GM21529 (cell line): ENCODE measurements at regions not wholly inside any gene's neighbourhood (a gene's known extent, or its start where the extent isn't known, plus 50 kb on each side); places are given as distances from the start of the nearest gene placed in this dataset.
"Not testable (repeated sequence)": the region's sequence is repeated elsewhere in the genome, so short reads cannot be mapped to it uniquely, and the experiment has no call there.

Experiments used
- ATAC-seq: cut with Tn5 transposase; IDR thresholded peaks from one replicate; pipeline ENCODE4 v1.9.1; 2021; ENCODE audit not compliant: unreplicated experiment

DNA sequence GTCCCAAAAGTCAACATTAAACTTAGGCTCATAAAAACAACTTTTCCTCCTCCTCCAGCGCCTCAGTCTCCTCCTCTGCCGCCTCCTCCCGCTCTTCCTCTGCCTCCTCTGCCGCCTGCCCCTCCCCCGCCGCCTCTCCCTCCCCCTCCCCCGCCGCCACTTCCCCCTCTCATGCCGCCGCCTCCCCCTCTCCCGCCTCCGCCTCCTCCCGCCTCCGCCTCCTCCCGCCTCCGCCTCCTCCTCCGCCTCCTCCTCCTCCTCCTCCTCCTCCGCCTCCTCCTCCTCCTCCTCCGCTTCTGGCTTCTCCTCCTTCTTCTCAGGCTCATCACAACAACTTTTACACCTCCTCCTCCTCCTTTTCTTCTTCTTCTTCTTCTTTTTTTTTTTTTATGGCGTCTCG, 599.9 kb downstream of the TMEM182 start:
- ATAC-seq = no peak

DNA sequence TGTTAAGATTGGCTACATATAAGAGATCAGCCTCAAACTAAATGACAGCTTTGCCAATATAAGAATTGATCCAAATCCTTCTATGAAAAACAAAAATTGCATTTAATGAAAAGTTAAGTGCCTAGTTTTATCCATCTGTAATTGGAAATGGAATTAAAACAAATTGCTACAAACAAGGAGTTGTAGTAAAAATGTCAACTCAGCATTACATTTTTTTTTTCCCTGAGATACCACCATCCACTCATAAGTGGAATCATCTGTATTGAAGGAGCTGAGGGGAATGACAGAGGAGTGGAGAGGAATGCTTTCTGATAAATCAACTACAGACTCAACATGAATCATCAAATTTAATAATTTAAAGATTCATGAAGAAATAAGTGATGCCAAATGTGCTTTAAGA, 601.8 kb downstream of the TMEM182 start:
- ATAC-seq = no peak

DNA sequence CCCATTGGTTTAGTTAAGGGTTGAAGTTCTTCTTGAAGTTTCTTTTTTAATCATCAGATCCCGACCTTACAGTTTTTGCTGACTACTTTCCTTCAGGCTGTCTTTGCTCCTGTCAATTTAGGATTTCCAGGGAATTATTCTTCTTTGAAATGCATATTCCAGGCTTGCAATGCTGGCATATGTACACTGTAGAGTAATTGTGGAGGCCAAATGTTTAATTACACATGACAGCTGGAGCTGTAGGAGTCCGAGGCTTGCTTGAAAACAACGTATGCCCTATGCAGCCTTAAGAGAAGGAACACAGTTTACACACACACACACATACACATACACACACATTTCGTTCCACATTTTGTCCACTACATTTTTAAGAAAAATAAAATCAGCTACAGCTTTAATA, 602.3 kb downstream of the TMEM182 start:
- ATAC-seq = no peak

DNA sequence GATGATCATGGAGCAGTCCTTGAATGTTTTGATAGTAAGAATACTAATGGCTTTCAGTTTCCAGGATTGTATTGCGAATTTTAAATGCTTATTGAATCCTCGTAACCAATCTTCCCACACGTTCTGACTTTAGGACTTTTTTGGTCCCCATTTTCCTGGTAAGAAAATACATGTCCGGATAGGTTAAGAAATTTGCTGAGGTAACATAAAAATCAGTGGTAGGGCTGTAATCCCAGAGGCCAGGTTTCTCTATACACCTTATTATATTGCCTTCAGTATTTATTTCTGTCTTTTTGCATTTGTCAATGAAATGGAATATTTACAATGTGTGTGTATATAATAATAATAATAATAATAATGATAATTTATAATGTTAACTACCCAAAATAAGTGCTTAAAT, 603.2 kb downstream of the TMEM182 start:
- ATAC-seq = no peak

DNA sequence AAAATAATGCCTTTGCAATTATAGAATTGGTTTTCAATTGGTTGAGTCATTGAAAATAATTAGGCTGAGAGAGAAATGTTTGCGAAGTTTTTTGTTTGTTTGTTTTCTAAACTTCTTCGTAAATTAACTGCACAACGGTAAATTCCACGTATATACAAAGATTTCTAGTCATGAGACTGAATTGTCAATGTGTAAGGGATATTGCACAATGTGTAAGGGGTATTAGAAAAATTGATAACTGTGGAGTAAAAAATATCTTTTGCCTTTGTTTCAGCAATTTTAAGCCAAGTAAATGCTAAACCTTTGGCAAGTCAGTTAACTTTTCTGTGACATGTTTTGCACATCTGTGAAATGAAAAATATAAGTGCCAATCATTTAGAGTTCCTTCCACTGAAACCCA, 606.0 kb downstream of the TMEM182 start:
- ATAC-seq = no peak

DNA sequence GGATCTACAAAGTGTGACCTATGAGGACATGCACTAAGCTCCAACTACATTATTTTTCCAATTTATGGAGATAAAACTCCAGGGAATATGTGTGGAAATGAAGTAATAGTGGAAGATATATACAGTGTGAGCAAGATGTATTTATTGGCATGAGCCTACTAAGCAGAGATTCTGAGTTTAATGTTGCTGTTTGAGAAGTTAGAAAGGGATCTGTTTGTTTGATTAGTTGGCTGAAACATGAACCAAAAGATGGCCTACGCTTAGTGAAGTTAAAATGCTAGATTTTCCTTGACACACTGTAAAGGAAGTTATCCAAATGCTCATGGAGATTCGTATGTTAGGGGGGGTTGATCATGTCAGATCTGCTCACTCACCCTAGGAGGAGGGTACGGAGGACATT, 621.7 kb downstream of the TMEM182 start:
- no peak for ATAC-seq

DNA sequence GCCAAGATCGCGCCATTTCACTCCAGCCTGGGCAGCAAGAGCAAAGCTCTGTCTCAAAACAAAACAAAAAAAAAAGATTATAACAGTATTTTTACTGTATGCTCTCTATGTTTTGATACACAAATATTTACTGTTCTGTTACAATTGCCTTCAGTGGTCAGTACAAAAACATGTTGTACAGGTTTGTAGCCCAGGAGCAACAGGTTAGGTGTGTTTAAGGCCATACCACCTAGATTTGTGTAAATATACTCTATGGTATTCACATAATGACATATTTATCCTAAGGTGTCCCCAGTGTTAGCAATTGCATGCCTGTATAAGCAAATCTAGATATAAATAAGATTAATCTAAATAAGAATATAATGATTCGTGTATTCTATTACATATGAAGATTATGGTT, 625.0 kb downstream of the TMEM182 start:
- no peak for ATAC-seq

DNA sequence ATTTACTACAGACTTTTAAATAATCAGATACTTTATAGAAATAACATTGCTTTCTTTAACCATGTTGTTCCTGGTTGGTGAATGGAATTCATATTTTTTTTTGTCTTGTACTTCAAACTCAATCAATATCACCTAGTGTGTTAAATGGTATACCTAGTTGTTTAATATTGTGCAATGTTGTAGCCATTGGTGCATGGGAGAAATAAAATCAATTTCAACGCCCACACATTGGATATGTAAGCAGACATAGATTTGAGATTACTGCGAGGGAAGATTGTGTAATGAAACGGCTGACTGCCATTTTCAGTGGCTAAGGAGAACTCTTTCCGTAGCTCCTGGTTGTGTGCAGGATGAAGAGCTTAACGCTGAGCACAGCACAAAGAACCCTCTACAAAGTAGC, 626.1 kb downstream of the TMEM182 start:
- no peak for ATAC-seq

DNA sequence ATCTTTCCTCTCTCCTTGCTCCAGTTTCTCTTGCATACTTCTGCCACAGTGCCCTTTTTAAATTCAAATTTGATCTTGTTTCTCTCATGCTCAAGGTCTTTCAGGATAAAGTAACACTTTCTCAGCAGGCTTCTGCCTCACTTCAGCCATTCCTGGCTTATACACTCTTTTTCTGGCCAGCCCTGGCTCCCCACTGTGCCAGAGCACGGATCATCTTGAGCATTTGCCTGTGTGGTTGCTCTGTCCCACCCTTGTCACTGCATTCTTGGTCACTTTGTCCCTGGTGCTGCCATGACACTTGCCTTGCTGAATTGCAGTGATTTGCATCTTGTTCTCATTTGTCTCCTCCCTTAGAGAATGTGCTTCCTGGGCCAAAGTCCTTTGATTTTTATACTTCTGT, 634.3 kb downstream of the TMEM182 start:
- no peak for ATAC-seq

DNA sequence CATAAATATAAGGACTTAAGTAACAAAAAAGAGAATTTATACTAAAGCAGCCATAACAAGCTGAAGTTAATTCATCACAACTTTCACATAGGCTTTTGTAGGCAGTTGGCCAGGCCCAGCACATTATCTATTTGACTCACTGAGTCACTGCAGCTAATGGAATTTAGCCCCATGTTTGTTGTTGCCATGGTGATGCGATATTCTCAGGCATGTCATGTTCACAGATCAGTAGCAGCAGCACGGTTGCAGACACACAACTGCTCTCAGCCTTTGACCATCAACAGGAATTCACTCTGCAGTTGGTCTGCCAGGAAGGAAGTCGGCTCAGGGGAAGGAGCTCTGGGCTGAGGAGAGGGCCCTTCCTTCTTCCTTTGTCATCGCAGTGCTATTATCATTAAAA, 639.8 kb downstream of the TMEM182 start:
- no peak for ATAC-seq

DNA sequence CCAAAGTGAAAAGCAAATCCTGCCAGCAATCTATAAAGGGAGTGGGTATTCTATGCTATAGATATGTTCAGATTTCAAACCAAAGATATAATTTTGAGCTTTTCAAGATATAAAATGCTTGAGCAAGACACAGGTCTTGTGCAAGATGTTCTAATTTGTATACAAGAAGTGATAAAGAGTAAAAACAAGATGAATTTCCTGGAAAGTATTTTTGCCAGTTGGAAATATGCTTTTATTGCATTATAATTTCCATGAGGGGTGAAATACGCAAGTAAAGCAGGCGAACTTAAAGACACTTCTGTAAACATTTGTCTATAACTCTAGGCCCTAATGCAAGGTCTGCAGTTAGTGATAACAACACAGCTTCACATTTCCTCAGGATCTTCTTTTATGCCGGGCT, 640.5 kb downstream of the TMEM182 start:
- no peak for ATAC-seq

DNA sequence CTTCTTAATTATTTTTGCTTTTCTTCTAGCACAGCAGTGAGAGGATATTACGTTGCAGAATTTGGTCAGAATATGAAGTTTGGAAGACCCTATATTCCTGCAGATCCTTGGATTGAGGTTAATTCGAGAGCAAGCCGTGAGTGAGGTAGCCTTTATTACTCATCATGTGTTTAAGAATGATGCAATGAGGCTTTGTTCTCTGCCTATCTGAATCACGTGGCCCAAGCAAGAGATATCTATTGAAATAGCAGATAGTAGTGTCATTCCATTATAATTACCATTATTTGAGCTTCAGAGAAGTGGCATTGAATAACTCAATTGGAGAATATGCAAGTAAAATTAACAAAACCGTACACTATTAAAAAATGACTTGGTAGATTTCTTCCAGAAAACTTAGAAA, 641.1 kb downstream of the TMEM182 start:
- ATAC-seq = no peak

DNA sequence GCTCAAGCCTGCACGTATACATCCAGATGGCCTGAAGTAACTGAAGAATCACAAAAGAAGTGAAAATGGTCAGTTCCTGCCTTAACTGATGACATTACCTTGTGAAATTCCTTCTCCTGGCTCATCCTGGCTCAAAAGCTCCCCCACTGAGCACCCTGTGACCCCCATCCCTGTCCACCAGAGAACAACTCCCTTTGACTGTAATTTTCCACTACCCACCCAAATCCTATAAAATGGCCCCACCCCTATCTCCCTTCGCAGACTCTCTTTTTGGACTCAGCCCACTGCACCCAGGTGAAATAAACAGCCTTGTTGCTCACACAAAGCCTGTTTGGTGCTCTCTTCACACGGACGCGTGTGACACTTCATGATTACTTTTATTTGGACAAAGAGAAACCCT, 641.6 kb downstream of the TMEM182 start:
- ATAC-seq = not testable (repeated sequence)

DNA sequence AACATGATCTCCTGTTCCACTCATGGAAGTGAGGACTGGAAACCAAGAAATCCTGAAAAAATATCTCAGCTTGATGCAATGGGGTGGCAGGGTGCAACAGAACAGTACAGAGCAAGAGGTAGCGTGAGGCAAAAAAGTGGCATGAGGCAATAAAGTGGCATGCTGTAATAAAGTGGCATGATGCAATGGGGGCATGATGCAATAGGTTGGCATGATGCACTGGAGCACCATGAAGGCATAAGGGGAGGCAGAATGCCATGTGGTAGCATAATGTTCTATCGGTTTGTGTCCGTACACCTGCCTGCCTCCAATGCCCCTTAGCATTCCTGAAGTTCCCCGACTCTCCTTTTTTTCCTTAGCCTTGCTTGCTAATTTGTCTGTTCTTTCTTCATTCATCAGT, 648.4 kb downstream of the TMEM182 start:
- ATAC-seq = no peak

DNA sequence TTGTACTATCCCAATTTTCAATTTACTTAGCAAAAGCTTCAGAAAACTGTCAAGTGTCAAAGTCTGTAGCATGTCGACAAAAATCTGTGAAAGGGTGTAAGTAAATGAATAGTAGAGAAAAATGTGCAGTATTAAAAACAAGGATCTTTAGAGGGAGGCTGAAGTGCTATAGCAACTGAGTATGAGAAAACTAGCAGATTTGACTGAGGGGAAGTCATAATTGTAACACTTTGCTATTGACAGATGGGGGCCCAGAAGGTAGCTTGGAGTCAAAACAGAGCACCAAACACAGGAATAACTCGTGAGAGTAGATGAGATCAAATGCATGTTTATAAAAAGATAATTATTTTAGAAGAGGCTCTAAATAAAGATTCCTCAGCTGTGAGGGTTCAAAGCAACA, 657.7 kb downstream of the TMEM182 start:
- no peak for ATAC-seq

DNA sequence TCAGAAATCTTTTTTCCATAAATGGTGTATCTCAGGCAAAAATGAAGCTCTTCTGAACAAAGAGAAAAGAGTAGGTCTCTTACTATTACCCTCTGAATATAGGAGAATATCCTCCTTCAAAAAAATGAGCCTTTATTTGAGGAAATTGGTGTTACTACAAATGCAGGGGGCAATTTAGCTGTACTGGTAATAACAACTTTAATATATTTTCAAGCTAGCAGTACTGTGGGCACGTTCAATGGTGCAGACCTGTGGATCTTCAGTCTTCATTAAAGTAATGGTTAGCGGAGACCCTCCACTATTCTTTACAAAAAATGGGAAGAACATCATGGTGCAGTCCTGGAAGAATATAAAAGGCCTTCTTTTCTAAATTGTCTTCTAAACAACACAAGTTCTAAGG, 661.3 kb downstream of the TMEM182 start:
- no peak for ATAC-seq

DNA sequence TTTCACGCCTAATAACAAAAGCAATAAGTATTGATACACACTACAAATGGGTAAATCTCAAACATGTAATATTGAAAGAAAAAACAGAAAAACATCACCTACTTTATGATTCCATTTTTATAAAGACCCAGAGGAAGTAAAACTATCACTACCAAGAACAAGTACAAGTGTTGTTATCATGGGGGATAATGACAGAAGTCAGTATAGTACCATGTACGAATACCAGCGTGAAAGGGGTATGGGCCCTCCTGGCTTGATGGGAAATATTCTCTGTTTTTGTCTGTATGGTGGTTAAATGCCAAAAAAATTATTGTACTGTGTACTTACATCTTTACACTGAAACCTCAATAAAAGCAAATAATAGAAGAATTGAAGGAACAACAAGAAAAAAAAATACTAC, 665.7 kb downstream of the TMEM182 start:
- ATAC-seq = no peak

DNA sequence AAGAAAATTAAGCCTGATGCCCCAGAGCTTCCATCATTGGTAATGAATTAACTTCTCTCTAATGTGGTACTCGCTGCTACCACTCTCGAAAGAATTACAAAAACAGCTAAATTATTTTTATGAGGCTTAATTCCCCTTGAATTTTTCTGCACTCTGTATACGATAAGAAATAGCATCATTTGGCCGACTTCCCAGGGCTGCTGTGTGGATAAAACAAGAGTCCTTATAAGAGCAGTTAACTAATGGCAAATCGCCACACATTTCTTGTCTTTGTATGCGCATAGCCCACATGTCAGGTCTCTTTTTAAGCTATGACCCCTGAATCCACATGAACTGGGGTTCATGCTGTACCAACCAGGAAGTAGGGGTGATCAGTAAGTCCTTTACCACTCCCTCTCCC, 668.4 kb downstream of the TMEM182 start:
- ATAC-seq = no peak

DNA sequence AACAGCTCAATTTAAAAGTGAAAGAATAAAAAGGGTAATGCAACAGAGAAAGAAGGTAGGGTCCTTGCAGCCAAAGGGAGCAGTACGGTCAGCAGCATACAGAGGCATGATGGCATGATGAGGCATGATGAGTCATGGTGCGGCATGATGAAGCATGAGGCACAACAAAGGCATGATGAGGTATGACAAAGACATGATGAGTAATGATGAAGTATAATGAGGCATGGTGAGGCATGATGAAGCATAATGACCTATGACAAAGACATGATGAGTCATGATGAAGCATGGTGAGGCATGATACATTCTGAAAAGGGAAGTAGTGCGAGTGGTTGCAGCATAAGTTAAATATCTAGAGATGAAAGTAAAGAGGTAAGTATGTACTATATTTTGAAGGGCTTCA, 673.2 kb downstream of the TMEM182 start:
- ATAC-seq = no peak

DNA sequence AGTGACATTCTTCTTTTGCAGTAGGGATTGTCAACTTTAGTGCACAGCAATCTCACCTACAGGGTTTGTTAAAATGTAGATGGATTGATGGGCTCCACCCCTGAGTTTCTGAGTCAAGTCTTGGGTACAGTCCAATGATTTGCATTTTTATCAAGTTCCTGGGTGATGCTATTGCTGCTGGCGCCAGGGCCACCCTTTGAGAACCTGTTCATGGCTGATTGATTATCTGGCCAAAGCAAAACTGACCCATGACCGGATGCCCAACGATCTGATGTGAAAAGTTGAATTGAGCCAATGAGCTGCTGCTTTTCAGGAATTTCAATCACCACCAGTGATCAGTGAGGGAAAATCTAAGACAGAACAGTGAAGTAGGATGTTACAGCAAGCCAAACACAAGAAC, 675.3 kb downstream of the TMEM182 start:
- ATAC-seq = no peak

DNA sequence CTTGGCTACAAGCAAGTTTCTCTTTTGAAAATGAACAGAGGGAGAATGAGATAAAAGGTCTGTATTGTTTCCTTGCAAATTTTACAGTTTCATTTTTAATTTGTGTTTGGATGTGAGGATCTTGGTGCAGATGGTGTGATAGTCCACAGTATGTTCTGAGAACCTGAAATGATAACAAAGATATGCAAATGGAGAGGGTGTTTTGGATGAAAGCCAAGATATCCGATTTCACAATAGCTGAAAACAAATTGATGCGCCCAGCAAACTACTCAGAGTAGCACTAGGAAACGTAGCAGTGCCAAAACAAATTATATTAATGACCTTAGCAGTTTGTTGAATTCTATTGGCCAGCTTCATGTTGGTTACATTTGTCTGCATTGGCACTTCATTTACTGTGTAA, 683.5 kb downstream of the TMEM182 start:
- no peak for ATAC-seq

DNA sequence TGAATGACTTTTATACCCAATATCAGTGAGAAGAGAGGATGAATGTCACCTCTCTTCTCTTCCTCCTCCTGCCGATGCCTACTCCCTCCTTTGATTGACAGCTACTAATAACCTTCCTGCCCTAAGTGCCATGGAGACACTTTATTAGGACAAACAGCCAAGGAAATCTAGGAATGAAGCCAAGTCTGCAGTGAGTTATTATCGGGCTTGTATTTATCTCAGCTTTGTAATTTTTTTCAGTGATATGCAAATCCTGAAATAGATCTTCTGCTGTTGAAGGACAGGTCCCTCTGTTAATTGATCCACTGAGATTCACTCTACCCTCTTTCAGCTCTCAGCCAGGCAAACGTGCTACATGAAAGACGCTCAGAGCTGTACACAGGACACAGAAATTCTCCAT, 686.7 kb downstream of the TMEM182 start:
- ATAC-seq = no peak

DNA sequence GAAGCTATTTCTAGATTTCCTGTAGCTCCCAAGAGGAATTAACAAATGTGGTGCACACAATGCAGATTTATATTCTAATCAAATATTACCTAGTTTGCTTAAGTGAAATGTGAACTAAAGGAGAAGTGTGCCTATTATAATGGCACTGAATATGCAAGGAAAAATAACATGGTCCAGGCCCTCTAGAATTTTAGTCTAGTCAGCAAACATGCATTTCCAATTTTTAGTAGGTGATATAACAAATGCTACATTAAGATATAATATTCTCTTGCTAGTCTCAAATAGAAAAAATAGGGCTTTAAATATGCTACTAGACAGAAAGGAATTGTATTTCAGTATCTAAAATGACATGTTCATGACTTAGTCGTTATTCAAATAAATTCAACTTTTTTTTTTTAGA, 689.5 kb downstream of the TMEM182 start:
- ATAC-seq = no peak

DNA sequence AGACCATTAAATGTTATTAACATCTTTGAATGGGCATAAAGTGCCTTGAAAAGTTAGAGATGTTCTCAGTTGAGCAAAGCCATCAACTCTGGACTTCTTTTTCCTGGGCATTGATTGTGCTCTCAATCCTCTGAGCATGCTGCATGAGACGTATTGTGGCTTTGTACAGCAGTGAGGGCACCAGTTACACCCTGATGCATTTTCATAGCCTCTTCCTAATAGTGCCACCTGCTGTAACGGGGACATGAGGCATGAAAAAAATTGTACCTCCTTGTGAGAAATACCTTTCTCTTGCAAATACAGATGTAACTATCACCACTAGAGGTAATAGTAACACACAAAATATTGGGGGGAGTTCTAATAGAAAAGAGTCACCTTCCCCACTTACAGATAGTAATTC, 697.5 kb downstream of the TMEM182 start:
- ATAC-seq = no peak
